IPS-15b (cell line): ENCODE measurements at regions not wholly inside any gene's neighbourhood (a gene's known extent, or its start where the extent isn't known, plus 50 kb on each side); places are given as distances from the start of the nearest gene placed in this dataset.
A peak's percentile ranks its signal among the peaks of the same experiment; 100 is the strongest.

ENCODE experiments used
- H3K27me3 ChIP-seq: one replicate; pipeline ENCODE4 v1.6.1; 2013; ENCODE audit warnings: low read length; ENCODE audit not compliant: control insufficient read depth, insufficient read depth
- H3K36me3 ChIP-seq: one replicate; pipeline ENCODE4 v1.6.1; 2013; ENCODE audit warnings: low read length; ENCODE audit not compliant: control insufficient read depth, insufficient read depth
- H3K4me1 ChIP-seq: one replicate; pipeline ENCODE4 v1.6.1; 2013; ENCODE audit warnings: mild to moderate bottlenecking, low read length; ENCODE audit not compliant: control insufficient read depth, insufficient read depth
- H3K4me3 ChIP-seq: one replicate; pipeline ENCODE4 v1.5.1; 2013; ENCODE audit warnings: low read depth, low read length
- H3K9ac ChIP-seq: one replicate; pipeline ENCODE4 v1.6.1; 2013; ENCODE audit warnings: low read depth, mild to moderate bottlenecking, low read length
- H3K9me3 ChIP-seq: one replicate; pipeline ENCODE4 v1.6.1; 2013; ENCODE audit warnings: mild to moderate bottlenecking, low read length; ENCODE audit not compliant: control insufficient read depth, insufficient read depth

DNA sequence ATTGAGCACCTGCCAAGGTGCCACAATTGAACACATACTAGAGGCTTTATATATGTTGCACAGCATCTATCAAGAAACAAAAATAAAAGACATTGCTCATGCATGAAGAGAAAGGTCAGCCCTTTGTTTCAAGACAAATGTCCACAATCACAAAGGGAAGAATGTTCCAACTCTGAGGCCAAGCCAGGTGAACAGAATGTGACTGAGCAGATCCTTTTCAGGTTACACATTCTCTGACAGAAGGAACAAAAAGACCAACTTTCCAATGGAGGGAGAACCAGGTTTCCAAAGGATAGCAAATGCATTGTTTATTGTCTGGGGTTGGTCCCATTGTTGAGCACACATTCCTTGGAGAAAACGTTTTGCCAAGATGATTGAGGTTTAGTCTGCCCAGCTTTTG, 50.2 kb upstream of the FAM174B start:
- H3K4me3 ChIP-seq, result no peak overlapping the region
- no peak overlapping the region for H3K9ac ChIP-seq
- no peaks in the 10 kb centered on the region for H3K9me3 ChIP-seq
- peaks cover 18% of the 10 kb centered on the region for H3K27me3 ChIP-seq
- no peaks in the 10 kb centered on the region for H3K4me1 ChIP-seq
- H3K36me3 ChIP-seq, result no peaks in the 10 kb centered on the region

DNA sequence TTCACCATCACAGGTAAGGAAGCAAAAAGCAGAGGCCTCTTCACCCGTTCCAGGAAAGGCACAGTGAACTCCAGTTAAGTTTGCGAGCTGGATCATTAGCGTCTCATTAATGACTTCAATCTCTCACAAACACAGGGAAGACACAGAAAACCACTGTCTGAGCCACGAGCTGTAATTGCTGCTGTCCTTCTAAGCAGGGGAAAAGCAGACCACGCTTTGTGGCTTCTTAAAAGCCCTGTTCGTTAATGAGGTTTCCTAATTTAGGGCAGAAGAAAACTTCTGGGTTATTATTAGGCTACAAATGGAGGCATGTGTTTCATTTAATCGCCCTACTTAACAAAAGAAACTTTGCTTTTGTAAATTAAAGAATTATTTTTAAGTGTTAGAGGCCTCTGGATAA, 50.6 kb upstream of the FAM174B start:
- H3K4me3 ChIP-seq, result no peak overlapping the region
- no peak overlapping the region for H3K9ac ChIP-seq
- H3K36me3 ChIP-seq, result no peaks in the 10 kb centered on the region
- H3K27me3 ChIP-seq, result peaks cover 19% of the 10 kb centered on the region
- H3K4me1 ChIP-seq, result no peaks in the 10 kb centered on the region
- no peaks in the 10 kb centered on the region for H3K9me3 ChIP-seq

DNA sequence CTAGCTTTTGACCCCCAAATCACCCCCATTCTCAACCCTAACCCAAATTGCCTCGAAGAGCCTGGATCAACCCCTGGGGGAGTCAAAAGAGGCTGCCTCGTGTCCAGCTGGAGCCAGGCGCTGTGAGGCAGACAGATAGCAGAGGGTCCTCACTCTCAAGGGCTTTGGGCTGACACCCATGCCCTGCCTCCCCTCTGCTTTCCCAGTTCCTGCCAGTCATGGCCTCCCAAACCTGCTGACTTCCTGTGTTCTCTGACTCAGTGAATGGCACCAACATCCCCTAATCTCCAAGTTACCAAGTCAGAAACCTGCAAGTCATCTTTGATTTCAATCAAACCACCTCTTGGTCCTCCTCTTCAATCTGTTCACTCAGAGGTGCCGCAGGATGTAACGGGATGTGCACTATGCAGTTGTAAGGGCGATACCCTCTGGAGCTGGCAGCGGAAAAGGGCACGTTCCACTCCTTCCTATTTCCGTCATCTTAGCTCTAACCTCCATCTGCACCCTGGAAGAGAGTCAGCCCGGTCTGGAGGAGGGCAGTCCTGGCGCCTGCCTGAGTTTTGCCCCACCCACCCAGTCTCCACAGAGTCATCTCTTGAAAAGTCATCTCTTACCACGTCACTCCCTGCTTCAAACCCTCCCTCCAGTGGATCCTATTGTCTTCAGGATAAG, 52.4 kb upstream of the FAM174B start:
- H3K4me1 ChIP-seq, result peaks cover 2% of the 10 kb centered on the region
- H3K36me3 ChIP-seq, result no peaks in the 10 kb centered on the region
- H3K4me3 ChIP-seq, result no peak overlapping the region
- no peaks in the 10 kb centered on the region for H3K9me3 ChIP-seq
- peaks cover 31% of the 10 kb centered on the region for H3K27me3 ChIP-seq
- H3K9ac ChIP-seq, result no peak overlapping the region

DNA sequence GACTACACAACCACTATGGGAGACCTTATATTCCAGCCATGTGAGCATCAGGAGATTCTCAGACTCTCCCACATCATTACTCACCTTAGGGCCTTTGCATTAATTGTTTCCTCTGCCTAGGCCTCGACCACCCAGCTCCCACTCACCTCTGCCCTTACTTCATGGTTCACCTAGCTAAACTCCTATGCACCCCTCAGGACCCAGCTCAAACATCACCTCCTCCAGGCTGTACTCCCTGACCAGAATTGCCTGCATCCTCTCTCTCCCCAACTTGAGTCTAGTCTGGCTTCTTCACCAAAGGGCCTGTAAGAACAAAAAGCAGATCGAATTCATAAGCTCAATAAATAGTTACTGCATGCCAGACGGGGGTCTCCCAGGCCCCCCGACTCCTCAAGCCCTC, 53.1 kb upstream of the FAM174B start:
- Histone ChIP-seq H3K4me3 (no peak overlapping the region), H3K4me1 (peaks cover 2% of the 10 kb centered on the region), H3K9me3 (no peaks in the 10 kb centered on the region), H3K27me3 (peaks cover 37% of the 10 kb centered on the region), H3K9ac (no peak overlapping the region), H3K36me3 (no peaks in the 10 kb centered on the region)

DNA sequence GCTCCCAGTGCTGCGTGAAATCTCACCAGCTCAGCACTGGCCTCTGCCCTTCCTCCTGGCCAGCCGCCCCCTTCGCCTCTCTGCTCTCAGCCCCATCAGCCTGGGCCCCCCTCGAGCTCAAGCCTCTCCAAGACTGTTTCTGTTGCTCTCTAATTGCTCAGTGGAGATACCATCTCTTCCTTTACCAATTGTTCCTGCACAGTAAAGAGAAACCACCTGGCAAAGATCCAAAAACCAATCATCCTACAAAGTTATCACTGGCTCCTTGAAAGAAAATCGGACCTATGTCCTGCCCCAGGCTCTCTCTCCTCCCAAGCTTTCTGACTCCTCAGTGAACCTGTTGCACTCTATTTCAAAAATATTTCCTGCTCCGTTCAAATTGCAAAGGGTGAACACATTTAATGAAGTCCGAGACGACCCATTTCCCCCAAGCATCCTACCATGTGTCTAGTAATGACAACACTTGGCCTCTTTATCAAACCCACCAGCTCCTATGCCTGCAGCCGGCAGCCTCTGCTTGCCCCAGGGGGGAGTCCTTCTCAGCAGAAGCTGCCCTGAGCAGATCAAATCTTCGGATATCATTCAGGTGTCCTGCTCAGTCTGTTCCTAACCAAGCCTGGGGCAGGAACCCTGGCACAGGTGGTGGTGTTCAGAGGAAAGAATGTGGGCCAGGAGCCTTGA, 53.7 kb upstream of the FAM174B start:
- Histone ChIP-seq H3K27me3 (peaks cover 42% of the 10 kb centered on the region), H3K36me3 (no peaks in the 10 kb centered on the region), H3K4me3 (no peak overlapping the region), H3K9ac (no peak overlapping the region), H3K9me3 (no peaks in the 10 kb centered on the region), H3K4me1 (peaks cover 2% of the 10 kb centered on the region)

DNA sequence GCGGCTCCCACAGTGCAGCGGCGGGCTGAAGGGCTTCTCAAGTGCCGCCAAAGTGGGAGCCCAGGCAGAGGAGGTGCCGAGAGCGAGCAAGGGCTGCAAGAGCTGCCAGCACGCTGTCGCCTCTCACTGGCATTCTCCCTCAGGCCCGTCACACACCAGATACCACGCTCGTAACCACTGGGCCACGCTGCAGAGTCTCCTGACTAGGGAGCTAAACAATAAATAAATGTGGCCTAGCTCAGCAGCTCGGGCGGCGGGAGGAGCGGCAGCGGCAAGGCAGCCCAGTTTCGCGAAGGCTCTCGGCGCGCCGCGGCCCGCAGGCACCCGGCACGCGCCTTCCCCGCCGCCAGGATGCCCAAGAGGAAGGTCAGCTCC, 55.9 kb upstream of the FAM174B start:
- no peaks in the 10 kb centered on the region for H3K36me3 ChIP-seq
- H3K4me3 ChIP-seq, result peak overlapping the region; percentile 35
- H3K9ac ChIP-seq, result no peak overlapping the region
- peaks cover 43% of the 10 kb centered on the region for H3K27me3 ChIP-seq
- peaks cover 2% of the 10 kb centered on the region for H3K4me1 ChIP-seq
- no peaks in the 10 kb centered on the region for H3K9me3 ChIP-seq

DNA sequence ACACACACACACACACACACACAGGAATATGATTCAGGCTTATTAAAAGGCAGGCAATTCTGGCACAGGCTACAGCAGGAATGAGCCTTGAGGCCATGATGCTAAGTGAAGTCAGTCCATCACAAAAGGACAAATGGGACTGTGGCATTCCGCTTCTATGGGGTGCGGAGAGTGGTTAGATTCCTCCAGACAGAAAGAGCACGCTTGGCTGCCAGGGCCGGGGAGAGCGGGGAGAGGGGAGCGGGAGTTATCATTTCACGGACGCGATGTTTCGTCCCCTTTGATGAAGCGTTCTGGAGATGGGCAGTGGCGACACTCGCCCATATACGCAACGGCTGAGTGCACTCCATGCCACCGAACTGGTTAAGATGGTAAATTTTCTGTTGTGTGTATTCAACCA, 58.5 kb upstream of the FAM174B start:
- Histone ChIP-seq H3K4me3 (peak overlapping the region; percentile 76), H3K9ac (no peak overlapping the region)

DNA sequence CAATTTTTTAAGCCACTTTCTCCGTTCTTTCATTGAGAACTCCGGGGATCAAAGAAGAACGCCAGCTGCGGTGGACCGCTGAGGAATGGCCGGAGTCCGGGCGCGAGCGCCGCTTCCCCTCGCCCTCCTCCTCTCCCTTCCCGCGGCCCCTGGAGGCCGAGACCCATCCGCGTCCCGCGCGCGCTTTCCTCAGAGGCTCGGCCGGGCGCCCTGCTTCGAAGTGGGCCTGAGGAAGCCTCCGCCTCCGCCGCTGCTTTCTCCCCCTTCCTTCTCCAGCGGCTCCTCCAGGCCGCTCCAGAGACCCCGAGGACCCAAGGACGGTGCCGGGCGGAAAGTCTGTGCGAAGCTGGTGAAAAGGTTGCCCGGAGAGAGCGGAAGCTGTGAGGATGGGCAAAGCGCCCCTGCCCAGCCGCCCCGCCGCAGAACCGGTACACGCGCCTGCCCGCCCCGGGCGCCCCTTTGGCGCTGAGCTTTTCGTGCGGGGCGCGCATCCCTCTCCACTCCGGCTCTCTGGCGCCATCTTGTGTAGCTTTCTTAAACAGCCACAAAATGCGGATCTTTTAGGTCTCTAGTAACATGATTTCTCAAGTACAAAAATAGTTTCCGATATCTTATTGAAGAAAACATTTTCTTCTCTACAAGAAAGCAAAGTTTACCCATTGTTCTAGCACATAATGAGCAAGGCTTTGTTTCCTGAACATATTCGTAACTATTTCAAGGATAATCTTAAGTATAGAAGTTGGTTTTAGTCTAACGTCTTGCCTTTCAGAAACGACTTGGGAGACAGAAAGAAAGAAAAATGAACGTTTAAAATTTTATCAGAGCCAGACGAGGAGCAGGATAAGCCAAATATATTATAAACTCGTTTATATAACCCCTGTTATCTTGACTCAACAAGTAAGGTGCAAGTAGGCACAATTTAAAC, 59.2 kb upstream of the FAM174B start:
- H3K9ac ChIP-seq, result no peak overlapping the region

More for the DNA sequence above, 58.5 kb upstream of the FAM174B start:
- Histone ChIP-seq H3K27me3 (peaks cover 40% of the 10 kb centered on the region), H3K36me3 (no peaks in the 10 kb centered on the region), H3K4me1 (peaks cover 2% of the 10 kb centered on the region), H3K9me3 (no peaks in the 10 kb centered on the region)

DNA sequence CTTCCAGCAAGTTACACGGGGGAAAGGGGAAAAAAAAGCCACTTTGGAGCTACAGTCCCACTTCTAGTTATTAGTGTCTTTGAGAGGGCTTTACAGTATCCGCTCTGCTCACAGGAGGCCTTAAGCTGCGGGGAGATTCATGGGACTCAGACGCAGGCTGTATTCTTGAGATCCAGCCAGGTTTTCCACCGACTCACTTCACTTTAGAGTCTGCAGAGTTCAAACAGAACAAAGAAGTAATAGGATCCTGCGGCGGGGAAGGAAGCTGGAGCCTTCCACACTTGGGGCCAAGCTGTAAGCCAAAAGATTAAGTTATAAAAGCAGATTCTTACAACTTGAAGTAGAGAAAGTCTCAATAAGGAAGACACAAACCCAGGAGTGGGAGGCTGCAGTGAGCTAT, 60.2 kb upstream of the FAM174B start:
- Histone ChIP-seq H3K4me3 (no peak overlapping the region), H3K9ac (no peak overlapping the region), H3K27me3 (peaks cover 26% of the 10 kb centered on the region), H3K36me3 (no peaks in the 10 kb centered on the region), H3K4me1 (peaks cover 2% of the 10 kb centered on the region), H3K9me3 (no peaks in the 10 kb centered on the region)

More for the DNA sequence above, 59.2 kb upstream of the FAM174B start:
- Histone ChIP-seq H3K27me3 (peaks cover 34% of the 10 kb centered on the region), H3K36me3 (no peaks in the 10 kb centered on the region), H3K4me1 (peaks cover 2% of the 10 kb centered on the region), H3K9me3 (no peaks in the 10 kb centered on the region), H3K4me3 (peak overlapping the region; percentile 76)

DNA sequence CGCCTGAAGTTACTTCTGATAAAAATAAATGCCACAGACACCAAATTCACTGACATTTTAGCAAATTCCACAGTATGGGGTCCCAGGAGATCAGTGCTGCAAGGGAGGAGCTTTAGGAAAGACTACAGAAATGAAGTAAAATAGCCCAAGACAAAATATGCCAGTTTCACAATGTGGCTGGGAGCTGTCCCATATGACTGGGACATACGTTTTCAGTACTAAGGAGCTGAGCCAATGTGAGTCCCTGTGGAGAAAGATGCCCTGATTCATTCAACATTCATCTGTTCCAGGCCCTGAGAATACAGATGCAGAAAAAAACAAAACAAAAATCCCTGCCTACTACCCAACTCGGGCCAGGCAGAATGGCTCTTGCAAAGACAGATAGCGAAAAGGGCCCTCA, 63.4 kb upstream of the FAM174B start:
- Histone ChIP-seq H3K9ac (no peak overlapping the region), H3K36me3 (no peaks in the 10 kb centered on the region), H3K4me3 (no peak overlapping the region), H3K9me3 (no peaks in the 10 kb centered on the region), H3K4me1 (no peaks in the 10 kb centered on the region), H3K27me3 (peaks cover 3% of the 10 kb centered on the region)

DNA sequence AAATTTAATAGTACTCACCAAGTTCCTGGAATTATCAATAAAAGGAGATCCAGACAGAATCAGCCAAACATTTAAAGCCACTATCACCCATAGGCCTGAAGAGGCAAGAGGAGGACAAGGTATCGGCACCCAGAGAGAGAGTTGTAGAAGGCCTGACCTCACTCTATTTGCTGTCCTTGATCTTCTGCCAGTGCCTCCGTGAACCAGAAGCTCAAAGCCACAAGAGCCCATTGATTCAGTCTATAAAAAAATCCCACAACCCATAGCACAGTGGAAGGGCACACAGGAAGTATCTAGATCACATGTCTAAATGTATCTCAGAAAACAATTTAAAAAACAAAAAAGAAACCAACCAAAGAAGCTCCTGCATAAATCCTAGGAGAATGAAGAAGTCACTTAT, 68.6 kb upstream of the FAM174B start:
- H3K4me3 ChIP-seq, result no peak overlapping the region
- H3K36me3 ChIP-seq, result no peaks in the 10 kb centered on the region
- H3K9ac ChIP-seq, result no peak overlapping the region
- no peaks in the 10 kb centered on the region for H3K4me1 ChIP-seq
- no peaks in the 10 kb centered on the region for H3K27me3 ChIP-seq
- no peaks in the 10 kb centered on the region for H3K9me3 ChIP-seq
